Stimulated activated CD4-positive, alpha-beta T cell treated with anti-CD3 and anti-CD28 coated beads, Interleukin-4, amount 100 ng/mL, for 1 hour (primary cell): ENCODE measurements at regions not wholly inside any gene's neighbourhood (a gene's known extent, or its start where the extent isn't known, plus 50 kb on each side); places are given as distances from the start of the nearest gene placed in this dataset.
"Not testable (repeated sequence)": the region's sequence is repeated elsewhere in the genome, so short reads cannot be mapped to it uniquely, and the experiment has no call there.

Source experiments
- DNase-seq: peaks from one replicate; pipeline ENCODE4 v3.0.0-alpha.2; 2020

DNA sequence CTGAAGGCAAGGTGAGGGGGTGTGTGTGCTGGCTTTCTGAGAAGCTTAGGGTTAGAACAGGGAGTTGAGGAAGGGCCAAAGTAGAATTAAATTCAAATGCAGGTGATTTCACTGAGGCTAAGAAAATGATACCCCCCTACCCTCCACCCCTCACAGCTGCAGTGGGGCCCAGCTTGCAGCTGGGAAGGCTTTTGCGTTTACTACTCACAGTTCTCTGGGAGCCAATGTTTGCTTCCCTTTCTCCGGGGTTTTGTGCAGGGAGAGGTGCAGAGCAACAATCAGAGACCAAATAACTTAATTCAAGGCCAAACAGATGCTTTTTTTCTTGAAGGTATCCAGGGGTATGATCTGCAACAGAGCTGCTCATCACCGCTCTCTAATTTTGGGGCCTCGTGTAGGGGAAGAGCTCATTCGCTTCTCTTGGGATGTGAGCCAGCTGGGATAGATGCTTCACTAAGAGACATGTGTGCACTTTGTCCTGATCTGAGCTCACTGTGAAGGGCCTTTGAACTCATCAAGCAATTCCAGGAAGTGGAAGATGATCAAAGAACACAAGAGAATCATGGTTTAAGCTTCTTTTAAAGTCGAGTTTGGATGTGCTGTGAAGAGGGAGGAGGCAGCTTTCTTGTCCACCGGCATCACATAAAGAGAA is 122.7 kb upstream of the C1GALT1C1 start:
- DNase-seq: no peak

DNA sequence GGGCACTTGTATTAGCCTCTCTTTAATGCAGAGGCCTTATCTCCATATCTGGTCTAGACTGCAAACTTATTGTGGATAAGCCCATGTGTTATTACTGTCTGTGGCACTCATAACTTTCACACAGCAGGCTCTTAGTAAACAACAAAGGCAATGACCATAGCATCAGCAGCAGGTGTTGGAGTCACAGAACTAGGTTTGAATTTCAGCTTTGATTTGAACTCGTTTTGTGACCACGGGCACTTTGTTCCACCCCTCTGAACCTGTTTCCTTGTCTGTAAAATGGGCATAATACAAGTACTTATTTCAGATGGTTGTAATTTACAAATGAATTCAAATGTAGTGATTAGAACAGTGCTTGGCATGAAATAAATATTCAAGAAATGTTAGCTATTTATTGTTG is 121.8 kb upstream of the C1GALT1C1 start:
- no peak for DNase-seq

DNA sequence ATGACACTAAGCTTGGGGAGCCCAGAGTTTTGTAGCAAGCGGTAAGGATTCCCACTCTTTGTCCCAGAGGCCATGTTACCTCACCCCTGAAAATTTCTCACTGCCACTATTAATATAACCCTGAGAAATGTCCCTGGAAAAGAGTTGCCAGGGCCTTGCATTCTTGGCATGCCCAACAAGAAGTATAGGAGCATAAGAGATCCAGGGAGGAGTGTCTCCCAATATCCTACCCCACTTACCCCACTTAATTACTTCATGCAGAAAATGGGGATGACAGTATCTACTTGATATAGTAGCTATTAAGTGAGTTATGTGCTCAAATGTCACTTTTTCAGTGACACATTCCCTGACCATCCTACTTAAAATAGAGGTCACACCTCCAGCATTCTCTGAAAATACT is 120.5 kb upstream of the C1GALT1C1 start:
- no peak for DNase-seq

DNA sequence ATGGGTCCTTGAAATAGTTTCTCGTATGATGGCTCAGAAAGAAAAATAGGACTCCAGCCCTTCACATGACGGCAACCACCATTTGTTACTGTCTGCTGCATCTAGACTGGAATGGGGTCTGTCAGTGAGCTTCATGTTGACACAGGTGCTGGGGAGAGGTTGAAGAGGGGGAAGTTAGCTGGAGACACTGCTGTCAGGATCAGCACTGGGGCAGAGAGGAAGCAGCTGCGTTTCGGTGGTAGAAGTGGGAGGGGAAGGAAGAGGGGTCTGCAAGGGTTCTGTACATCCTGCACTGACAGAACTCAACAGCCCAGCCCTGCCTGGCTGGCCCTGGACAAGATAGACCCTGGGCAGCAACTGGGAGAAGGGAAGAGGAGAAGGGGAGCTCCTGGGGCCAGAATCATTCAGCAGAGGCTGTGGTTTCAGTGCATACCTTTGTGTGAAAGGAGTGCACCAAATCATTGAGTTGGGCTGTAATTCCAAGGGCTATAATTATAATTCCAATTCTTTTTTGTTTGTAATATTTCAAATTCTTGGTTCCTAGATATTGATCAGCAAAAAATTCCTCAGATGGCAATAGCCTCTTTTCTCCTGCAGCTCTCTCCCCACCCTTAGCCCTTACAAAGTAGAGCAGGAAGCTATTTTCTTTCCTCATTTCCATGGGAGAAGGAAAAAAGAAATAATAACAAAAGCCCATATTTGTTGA is 119.4 kb upstream of the C1GALT1C1 start:
- DNase-seq: no peak

DNA sequence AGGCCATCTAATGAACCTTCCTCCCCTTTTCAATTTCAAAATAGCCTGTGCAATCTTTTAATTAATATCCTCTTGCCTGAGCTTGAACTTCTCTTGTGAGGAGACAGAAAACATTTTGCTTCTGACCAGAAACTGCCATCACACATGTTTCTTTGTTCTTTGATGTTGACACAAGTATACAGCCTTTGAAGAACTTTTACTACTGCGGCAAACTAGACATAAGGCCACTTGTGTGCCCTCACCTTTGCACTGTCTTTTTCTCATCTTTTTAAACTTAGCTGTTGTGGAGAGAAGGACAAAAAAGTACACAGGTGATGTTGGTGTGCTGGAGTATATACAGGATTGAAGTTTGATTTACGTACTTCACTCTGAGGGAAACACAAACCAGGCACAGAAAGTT is 116.3 kb upstream of the C1GALT1C1 start:
- DNase-seq: no peak

DNA sequence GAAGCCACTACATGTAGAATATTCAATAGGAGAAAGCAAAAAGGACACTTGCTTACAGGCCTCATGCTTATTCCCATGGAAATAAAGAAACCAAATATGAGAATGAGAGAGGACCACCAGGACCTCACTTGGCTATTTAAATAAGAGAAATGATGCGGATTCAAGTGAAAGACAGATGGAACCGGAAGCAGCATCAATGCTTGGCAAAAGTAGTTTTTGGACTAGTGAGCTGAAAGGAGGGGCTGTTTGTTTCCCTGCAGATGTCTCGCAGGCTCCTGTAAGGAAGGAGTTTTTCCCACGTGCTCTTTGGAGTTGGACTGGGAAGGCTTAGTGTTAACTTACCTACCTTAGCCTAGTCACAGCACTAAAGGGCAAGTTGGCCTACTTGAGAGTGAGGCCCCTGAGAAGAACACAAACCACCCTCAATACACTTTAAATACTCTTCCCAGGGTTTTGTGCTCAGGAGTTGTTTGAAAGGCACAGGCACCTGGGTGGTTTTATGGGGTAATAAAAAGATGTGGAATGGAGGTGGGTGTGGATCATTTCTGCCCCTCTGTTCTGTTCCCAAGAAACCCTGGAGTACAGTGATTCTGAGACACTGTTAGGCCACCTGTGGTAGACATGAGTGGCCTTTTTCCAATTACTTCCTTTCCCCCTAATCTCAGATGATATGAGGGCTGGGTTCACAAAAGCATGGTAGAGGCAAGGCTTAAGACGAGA is 113.3 kb upstream of the C1GALT1C1 start:
- DNase-seq: no peak

DNA sequence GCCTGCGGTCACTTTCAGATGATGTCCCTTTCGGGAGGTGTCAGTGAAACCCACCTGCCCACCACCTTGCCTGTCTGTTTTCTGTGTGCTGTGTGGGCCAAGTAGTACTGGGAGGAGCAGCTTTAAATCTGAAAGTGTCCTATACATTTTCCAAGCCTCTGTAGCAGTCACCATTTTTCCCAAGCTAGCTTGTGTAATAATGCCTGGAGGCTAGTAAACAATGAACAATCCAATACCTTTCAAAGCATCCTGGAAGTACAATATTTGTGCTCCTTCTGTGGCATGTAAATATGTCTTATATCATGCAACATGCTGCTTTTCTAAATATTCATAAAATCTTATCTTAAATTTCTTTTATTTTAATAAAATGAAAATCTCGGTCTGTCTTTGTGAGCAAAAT is 111.6 kb upstream of the C1GALT1C1 start:
- DNase-seq: no peak

DNA sequence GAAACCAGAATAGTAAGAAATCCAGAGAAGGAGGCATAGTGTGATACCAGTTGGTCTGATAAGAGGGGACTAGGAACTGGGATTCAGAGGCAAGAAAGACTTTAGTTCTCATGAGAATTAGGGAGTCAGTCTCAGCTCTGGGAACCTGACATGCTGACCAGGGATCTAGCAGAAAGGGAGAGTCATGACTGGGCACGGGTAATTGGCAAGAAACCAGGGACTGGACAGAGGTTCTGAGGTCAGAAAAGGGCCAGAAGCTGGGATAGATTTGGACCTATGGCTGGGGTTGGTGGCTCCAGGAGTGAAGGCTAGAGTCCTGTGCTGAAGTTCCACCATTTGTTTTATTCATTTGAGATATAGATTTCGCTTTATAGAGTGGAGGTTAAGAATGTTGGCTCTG is 110.2 kb upstream of the C1GALT1C1 start:
- no peak for DNase-seq

DNA sequence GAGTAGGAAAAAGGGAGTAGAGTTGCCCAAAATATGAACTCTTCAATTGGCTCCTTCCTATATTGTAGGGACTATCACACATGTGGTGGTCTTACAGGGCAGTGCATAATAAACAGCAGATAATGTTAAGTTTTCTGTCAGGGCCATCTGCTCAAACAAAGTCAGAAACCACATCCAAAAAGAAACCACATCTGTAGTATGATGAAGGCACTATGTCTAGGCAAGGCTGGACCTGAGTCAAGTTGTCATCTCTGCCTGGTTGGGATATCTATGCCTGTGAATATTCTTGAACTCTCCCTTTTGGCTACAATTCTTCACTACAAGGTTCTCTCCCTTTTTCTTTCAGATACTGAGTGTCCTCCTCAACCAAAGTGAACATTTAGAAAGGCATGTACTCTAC is 109.4 kb upstream of the C1GALT1C1 start:
- DNase-seq: no peak

DNA sequence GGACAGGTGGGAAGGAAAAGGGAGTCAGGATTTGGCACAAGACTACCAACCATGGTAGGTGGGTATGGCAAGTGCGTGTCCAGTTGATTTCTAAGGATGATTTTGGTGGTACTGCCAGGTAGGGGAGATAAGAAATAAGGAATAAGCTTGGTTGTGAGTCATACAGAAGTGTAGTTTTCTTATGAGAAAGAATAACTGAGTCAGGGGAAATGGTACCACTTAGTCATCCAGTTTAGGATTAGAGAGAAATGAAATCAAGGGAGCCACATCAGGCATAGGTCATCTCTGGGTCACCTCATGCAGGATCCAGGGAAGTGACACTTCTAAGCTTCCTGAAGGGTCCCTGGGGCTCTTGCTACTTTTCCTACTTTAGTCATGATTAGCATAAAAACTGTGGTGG is 107.1 kb upstream of the C1GALT1C1 start:
- no peak for DNase-seq

DNA sequence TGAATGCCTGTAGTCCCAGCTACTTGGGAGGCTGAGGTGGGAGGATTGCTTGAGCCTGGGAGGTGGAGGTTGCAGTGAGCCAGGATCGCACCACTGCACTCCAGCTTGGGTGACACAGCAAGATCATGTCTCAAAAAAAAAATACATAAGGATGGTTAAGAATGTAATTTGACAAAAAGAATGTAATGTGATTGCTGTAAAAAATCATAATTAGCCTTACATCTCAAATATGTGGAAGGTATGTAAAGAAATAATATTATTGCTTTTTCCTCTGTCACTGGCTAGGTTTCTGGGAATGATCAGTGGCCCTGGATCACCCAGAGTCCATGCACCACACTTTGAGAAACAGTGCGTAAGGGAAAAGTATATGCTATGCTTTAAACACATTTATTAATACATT is 106.1 kb upstream of the C1GALT1C1 start:
- DNase-seq: no peak

DNA sequence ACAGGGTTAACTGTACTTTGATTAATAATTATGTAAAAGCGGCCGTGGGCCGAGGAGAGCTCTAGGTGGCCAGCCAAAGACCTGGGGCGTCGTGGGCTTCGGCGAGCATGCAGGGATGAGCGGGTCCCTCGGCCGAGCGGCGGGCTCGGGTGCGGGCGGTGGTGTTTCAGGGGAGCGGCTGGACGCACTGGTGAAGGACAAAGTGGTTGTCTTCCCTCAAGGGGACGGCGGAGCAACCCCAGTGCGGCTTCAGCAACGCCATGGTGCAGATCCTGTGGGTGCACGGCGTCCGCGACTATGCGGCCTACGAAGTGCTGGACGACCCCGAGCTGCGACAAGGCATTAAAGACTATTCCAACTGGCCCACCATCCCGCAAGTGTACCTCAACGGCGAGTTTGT is 103.0 kb upstream of the C1GALT1C1 start:
- no peak for DNase-seq

DNA sequence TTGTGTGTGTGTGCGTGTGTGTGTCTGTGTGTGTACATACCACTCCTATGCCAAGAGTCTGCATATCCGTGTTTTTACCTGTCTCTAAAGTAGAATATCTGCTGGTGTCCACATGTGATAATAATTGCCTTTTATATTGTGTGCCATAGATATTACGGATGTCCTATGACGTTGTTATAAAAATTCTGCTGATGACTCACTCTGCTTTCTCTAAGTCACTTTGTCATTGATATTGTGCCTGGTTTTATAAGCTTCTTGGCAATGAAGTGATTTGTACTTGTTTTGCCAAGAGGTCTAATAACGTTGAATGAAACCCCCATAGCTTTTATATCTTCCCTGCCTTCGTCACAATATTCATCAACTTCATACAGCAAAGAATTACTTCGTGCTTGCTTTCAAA is 102.6 kb upstream of the C1GALT1C1 start:
- DNase-seq: no peak

DNA sequence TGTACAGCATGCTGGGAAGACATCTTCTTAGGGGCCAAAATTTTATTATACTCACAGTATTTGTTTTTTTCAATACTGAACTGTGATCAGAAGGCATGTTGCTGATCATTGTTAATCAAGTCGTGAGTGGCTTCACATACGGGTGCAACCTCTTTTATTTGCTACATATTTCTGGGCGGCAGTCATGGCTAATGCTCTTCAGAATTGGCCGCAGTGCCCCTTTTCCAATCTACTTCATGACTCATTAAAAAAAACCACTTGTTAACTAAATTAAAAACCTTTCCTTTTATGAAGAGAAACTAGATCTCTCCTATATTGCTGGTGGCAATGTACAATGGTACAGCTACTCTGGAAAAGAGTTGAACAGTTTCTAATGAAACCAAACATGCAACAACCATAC is 101.5 kb upstream of the C1GALT1C1 start:
- no peak for DNase-seq

DNA sequence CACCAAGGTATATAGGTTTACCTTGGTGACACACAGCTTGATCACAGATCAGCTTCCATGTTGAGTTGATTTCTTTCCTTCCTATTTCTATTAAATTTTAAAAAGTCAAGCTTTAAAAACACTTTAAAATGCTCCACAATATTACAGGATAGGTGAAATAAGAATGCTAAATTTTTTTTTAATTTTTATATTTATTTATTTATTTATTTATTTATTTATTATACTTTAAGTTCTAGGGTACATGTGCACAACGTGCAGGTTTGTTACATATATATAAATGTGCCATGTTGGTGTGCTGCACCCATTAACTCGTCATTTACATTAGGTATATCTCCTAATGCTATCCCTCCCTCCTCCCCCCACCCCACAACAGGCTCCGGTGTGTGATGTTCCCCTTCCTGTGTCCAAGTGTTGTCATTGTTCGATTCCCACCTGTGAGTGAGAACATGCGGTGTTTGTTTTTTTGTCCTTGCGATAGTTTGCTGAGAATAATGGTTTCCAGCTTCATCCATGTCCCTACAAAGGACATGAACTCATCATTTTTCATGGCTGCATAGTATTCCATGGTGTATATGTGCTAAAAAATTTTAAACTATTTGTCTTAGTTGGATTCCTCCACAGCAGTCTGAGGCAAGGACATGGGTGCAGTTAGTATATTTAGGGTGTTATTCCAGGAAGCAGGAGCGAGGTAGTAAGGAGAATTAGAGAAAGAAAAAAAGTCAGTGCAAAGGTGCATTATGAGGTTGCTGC is 99.8 kb upstream of the C1GALT1C1 start:
- not testable (repeated sequence) for DNase-seq

DNA sequence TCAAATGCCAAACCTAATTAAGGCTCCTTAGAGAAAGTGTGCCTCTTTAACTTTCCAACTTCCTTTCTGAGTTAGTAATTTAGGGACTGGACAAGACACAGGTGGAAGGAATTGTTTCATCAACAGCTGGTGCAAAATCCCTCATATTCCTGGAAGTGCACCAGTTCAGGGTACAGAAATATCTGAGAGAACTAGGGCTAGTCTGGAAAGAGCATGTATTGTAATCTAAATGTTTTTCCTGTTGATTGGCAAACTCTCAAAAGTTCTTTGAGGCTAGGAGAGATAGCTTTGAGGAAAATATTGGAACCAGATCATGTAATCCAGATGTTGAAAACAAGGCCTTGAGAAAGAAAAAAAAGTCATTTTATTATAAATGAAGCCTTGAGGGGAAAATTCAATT is 98.1 kb upstream of the C1GALT1C1 start:
- DNase-seq: no peak

DNA sequence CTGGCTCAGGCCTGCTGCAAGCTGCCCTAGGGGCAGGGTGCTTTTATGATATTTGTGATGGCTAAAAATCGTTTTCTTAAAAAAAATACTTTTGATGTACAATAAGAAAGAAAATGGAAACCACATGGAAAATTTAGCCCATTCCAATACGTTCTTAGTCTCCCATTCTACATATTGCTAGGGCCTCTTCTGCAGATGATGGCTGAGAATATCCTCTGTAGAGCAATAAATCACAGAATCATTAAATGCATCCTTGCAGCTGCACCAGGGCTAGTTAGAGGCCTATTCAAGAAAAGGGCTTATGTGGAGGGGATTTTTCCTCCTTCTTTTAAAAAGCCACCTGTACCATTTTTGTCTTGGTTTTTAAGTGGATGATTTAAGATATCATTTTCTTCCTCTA is 97.6 kb upstream of the C1GALT1C1 start:
- DNase-seq: no peak

DNA sequence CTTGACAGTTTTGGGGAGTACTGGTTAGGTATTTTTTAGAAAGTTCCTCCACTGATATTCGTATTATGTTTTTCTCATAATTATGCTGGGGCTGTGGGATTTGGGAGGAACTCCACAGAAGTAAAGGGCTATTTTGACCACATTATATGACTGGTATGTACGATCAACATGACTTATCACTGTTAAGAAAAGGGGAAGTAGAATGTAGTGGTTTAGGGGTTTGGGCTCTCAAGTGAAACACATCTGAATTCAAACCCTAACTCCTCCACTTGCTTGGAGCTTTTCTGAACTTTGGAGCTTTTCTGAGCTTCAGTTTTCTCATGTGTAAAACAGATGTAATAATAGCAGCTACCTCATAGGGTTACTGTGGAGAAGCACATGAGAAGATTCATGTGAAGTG is 96.4 kb upstream of the C1GALT1C1 start:
- no peak for DNase-seq

DNA sequence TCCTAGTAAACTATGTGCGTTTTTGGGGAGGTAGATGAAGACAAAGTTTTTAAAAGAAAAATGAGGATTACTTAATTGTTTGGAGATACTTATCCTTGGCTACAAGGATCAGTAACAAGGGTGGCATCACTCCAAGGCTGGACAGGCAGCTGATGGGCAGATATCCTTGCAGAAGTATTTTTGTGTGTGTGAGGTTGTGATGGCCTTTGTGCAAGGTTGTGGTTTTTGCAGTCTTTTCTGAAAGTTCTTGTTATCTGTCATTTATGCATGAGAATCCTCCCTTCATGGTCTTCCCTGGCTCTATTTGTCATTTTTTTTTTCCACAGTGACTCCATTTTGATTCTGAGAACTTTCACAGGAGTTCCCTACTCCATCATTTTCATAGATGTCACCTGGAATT is 96.0 kb upstream of the C1GALT1C1 start:
- no peak for DNase-seq

DNA sequence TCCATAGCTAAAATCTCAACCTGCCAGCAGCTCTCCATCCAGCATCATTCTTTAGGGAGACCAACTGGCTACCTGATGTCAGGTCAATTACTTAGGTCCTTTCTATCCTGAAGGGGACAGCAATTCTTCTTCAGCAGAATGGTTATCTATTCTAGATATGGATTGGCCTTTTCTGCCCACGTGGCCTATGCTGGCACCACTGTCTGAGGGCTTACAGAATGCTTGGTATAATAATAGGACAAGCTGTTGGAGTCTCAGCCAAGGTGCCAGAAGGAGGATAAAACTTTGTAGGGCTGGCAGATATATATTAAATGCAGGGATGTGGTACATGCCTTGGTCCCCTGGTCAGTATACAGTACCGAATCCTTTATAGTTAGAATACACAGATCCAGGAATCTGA is 89.8 kb upstream of the C1GALT1C1 start:
- no peak for DNase-seq

DNA sequence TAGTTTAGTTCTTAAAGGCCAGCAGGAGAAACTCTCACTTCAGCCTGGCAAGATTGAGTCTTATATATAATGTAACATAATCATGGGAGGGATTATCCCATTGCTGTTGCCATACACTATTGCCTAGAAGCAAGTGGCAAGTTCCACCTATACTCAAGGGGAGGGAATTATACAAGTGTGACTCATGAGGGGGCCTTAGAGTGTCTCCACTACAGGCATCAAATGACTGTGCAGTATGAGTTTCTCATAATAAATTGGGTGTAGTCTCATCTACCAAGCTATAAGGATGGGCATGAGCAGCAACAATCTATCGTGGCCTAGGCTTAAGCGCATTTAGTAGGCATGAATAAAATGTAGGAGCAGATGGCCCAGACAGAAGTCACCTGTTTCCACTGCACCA is 89.1 kb upstream of the C1GALT1C1 start:
- no peak for DNase-seq

DNA sequence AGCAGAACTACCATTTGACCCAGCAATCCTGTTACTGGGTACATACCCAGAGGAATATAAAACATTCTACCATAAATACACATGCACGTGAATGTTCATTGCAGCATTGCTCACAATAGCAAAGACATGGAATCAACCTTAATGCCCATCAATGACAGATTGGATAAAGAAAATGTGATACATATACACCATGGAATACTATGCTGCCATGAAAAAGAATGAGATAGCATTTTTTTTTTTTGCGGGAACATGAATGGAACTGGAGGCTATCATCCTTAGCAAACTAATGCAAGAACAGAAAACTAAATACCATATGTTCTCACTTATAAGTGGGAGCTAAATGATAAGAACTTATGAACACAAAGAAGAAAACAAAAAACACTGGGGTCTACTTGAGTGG is 72.5 kb upstream of the C1GALT1C1 start:
- not testable (repeated sequence) for DNase-seq

DNA sequence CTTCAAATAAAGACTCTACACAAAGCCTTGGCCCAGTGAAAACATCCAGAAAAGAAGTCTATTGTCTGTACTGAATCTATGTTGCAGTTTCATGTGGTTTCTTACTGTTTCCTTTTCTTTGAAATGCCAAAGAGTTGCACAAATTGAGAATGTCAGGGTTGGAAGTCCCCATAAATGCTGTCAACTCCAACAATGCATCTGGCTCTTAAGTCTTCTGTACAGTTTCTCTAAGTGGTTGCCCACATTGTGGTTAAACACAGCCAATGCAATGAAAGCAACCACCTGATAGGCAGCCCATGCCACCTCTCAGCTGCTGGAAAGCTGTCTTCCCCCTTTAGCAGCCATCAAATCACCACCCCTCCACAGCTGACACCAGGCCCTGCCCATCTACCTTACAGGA is 67.2 kb upstream of the C1GALT1C1 start:
- DNase-seq: peak; percentile 9

DNA sequence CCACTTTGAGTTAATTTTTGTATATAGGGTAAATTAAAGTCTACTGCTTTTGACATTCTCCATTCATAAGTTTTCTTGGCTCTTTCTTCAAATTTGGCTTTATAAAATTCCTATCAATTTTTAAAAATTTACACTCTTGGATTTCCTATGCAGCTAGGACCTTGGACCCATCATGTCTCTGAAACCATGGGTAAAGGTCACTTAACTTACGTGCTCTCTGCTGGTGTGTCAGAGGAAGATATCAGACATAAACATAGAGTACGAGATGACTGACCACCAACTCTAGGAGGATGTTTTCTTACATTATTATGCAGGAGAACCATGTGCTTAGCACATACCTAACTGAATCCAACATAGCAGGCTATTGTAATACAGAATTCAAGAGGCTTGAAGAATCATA is 62.5 kb upstream of the C1GALT1C1 start:
- DNase-seq: no peak
